Activated CD4-positive, alpha-beta T cell treated with anti-CD3 and anti-CD28 coated beads for 4 hours (primary cell): ENCODE measurements at regions not wholly inside any gene's neighbourhood (a gene's known extent, or its start where the extent isn't known, plus 50 kb on each side); places are given as distances from the start of the nearest gene placed in this dataset.
"Not testable (repeated sequence)": the region's sequence is repeated elsewhere in the genome, so short reads cannot be mapped to it uniquely, and the experiment has no call there.

Experiments
- DNase-seq, 2 donors: peaks; one replicate each; pipeline ENCODE4 v3.0.0-alpha.2; 2020

DNA sequence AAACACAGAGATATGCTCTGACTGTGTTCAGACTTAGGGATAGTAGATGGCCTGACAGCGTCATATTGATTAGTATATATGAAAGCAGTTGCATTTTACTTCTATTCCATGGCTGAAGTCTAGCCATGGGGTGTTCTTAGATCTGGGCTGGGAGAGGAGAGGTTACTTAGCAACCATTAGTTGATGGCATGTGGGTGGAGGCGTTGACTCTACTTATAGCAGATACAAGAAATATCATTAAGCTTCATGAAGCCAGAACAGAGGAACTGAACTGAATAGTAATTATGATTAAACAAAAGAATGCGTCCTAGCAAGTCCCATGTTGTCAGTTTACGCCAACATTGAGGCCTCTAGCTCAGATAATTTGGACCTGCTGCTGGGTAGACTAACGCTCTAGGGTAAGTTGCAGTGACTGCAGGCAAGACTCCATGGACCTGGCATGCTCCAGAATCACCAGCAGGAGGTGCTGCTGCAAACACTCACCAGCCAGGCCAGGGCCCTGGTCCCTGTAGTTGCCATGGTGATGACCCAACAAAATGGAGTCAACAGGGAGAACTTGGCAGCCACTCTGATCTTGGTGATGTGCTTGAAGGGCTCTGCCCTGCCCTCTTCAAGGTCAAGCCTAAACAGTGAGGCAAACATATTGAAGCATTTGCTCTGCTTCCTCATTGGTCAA lies 477.3 kb downstream of the PREX1 start:
- DNase-seq = no peak

- DNase-seq = no peak
Measured at GRCh38 chr20:48349656-48350055, 478.1 kb downstream of the PREX1 start.

DNA sequence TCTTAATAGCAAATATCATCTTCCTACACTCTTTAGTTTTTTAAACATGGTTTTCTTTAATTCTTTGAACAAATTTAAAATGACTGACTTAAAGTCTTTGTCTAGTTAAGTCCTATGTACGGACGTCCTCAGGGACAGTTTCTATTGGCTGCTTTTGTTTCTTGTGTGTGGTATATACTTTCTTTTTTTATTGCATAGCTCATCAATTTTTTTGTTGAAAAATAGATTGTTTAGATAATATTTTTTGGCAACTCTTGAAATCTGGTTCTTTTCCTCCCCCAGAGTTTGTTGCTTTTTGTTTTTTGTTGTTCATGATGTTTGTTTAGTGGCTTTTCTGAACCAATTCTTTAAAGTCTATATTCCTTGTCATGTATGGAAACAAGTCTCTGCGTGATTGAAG lies 479.8 kb downstream of the PREX1 start:
- DNase-seq = no peak

- no peak for DNase-seq
Measured at GRCh38 chr20:48342822-48343513, 484.8 kb downstream of the PREX1 start.

DNA sequence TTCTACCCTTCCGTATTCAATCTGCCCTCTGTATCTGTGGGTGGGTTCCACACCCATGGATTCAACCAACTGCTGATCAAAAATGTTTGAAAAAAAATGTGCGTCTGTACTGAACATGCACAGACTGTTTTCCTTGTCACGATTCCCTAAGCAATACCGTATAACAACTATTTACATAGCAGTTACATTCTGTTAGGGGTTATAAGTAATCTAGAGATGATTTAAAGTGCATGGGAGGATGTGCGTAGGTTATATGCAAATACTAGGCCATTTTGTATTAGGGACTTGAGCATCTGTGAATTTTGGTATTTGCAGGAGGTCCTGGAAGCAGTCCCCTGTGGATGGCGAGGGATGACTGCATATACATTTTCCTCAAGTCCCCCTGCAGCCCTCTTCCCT lies 486.9 kb downstream of the PREX1 start:
- DNase-seq = no peak

DNA sequence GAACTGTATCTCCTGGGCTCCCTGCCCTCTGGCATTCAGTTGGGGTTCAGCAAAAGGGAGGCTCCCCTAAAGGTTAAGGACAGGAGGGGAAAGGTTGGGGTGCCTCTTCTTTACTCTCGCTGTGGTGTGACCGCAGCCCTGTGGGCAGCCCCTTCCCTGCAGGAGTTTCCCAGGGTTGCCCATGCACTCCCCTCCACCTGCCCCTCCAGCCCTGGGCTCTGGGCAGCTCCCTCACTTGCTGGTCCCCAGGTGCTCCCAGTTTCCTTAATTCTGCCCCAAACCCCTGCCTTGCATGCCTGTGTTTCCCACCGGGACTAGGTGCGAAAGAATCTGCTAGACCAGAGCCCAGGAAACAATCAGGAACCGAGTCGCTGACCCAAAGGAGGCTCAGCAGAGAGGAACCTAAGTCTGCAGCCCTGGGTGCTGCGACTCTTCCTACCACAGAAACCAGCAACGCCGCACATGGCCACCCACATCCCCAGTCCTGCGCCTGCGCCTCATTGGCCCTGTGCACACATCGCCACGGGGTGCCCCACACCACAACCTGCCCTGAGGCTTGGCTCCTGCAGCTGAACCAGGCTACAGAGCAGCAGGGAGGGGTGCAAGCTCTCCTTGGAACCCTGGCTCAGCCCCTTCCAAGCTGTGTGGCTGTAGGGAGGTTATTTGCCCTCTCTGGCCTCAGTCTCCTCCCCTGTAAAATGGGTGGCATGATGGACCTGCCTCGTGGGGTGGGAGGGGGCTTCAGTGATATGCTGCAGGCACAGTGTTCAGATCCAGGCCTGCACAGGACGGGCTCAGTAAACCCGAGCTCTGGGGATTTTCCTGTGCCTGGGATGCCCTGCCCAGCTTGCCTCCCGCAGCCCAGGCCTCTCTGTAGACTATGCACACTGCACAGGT lies 487.6 kb downstream of the PREX1 start:
- no peak for DNase-seq

- no peak for DNase-seq
Measured at GRCh38 chr20:48339190-48339985, 488.4 kb downstream of the PREX1 start.

DNA sequence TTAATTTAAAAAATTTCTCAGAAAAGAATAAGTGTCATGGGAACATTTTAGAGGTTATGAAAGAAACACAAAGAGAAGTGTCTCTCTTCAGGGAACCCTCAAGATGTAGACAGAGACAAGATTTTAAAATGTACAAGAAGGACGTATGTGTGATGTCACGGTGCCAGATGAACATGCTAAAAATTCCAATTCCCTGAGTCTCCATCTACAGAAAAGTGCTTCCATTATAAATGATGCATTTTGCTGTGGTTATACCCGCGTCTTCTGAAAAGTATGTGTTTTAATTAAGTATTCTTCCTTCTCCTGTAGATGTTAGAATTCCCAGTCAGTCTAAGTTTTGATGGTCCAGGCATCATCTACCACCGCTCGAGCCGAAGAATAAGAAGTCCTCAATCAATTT lies 489.1 kb downstream of the PREX1 start:
- DNase-seq = no peak

GRCh38 chr20:48336597-48336996 lies 491.2 kb downstream of the PREX1 start:
- DNase-seq = no peak

DNA sequence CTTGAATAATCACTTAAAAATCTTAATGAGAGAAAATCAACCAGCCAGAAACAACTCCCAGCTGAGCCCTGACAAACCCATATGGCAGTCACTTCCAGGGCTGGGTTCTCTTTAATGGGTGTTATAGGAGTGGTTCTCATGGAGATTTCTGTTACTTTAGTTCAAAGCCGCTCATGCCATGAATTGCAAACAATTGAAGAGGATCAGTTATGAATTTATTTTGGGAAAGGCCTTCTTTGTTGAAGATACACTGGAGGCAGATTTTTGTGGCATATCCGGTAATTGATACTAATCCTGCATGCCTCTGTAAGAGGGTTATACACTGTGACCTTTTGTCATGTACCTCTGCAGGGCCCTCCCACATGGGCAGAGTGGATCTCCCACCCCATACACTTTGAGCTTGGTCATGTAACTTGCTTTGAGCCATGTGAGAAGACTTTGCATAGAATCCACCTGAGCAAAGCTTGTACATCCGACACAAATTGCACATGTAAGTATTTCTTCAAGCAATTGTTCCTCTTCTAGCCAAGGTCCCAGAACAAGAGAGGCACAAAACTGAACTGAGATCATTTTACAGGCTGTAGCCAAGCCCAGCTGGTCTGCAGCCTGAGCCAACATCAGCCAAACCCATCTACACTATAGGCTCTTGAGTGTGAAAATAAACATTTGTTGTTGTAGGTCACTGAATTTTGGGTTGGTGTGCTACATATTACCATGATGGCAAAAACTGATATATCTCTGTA lies 492.3 kb downstream of the PREX1 start:
- DNase-seq = no peak

DNA sequence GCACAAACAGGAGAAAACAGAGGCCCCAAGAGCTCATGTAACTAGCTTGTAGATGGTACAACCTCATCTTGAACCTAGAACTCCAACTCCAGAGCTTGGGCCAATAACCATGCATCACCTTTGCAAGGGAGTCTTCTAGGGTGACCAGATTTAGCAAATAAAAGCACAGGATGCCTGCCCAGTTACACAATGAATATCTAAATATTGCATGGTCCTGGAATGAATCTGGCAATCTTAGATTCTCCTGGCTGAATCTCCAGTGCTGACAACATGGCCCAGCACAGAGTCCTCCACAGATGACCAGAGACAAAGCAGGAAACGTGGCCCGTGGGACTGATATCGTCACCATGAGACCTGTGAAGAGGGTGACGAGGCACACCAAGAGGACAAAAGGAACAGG lies 494.1 kb downstream of the PREX1 start:
- DNase-seq = no peak

DNA sequence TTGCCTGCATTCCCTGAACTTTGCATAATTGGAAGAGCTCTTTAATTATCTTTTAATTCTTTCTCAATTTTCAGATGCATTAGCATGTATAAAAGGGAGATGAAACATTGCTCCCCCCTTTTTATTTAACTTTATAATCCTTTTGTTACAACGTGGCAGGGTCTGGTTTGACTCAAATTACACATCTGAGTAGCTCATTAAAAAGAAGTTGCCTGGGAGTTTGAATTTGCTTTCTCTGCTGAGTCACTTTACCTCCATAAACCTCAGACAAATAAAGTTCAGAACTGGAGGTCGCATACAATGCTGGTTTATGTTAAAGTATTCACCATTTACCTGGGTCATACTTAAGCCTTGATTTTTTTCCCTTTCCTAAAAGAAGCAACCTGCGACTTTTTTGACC lies 495.2 kb downstream of the PREX1 start:
- DNase-seq = no peak

DNA sequence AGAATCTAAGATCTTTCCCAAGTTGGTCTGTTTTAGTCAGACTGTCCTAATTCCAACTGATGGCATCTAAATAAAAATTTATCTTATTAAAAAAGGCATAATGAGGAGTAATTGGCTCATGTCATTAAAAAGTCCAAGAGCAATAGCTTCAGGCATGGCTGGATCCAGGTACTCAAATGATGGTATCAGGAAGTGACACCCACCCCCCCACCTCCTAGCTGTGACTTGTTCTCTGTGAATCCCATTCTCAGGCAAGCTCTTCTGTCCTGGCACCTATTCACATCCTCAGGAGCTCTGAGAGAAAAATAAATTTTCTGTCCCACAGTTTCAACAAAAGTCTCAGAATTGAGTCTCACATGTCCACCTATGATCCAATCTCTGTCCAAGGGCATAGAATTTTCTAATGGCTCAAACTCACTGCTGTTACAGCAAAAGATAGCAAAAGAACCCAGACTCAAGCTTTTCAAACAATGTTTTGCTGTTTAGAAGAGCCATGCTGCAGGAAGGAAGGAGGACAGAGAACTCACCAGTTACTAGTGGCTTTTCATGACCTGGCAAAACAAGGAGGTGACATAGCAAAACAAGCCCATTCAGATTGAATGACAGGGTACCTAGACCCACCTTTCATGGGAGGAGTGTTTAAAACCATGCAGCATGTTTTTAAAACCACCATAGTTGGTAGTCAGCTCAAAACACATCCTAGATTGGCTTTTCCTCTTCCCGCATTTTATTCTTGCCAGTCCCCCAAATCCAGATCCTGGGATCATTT lies 496.1 kb downstream of the PREX1 start:
- DNase-seq = no peak

DNA sequence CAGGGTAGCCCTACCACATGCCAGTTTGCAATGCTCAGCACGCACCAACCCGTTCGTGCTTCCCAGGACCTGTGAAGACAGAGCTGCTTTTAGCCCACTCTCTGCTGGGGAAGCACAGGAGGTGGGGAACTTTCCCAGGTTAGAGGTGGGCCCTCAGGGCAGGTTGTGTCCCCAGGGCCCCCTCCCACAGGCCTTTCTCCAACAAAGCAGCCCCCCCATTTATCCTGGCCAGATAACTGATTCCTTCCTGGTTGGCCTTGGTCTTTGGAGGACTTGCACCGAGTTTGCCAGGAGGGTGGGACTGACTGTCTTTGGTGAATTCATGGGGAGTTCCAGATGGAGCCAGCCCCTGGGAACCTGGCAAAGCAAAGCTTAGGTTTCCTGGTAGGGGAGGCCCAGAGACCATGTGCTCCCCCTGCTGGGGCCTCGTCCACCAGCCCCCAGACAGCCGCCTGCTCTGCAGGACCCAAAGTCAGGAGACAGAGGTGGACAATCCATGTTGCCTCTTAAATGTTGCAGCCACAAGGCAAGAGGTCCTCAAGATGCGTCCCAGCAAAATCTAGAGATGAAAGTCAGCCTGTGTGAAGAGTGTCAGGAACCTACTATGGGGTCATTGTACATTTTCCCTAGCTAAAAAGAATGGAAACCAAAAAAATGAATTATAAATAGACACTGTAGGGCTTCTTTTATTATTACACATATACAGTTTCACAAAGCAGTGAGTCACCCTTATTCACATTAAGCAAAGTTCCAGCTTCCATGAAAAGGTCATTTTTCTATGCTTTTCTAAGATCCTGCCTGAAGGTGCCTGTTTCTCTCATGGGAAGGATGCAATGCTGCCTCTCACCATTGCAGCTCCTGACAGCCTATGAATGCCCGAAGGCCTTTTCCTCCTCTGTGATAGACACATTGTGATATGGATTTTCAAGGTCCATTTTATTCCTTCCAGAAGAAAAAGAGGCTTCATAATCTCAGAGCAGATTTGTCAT lies 497.8 kb downstream of the PREX1 start:
- DNase-seq = no peak

DNA sequence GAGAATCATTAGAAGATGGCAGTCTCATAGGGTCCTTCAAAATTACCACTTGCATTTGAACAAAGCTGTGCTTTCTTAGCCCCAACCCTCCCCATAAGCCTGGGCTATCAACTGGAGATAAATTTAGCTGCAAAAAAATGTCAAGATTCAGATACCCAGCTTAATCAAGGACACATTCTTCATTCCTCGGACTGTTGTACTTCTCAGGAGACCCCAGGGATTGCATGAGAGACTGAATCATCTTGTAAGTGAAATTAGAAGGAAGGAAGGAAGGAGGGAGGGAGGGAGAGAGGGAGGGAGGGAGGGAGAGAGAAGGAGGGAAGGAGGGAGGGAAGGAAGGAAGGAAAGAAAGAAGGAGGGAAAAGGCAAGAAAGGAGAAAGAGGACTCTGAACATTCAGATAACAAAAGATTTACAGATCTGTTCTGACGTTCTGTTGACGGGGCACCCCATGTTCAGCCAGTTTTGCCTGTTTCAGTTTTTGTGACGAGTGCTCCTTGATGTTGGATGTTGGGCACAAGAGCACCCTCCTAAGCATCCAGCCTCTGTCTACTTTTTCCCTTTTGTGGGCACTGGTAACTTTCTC lies 498.7 kb downstream of the PREX1 start:
- DNase-seq = no peak

DNA sequence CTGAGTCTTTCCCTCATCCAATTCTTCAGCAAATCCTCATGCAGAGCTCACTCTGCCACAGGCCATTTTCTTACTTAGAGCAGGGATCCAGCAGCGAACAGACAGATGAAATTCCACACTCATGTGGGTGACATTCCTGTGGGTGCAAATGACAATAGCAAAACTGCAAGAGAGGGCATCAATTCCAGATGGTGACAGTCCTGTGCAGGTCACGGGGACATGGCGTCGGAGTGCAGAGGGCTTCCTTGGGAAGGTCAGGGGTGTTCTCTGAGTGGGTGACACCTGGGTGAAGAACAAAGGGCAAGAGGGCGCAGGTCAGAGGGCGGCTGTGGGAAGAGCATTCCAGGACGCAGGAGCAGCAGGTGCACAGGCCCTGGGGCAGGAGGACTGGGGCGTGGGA lies 500.0 kb downstream of the PREX1 start:
- DNase-seq = not testable (repeated sequence)

GRCh38 chr20:48326868-48327267 lies 500.9 kb downstream of the PREX1 start:
- DNase-seq = no peak

- no peak for DNase-seq
Measured at GRCh38 chr20:48326434-48326691, 501.4 kb downstream of the PREX1 start.

DNA sequence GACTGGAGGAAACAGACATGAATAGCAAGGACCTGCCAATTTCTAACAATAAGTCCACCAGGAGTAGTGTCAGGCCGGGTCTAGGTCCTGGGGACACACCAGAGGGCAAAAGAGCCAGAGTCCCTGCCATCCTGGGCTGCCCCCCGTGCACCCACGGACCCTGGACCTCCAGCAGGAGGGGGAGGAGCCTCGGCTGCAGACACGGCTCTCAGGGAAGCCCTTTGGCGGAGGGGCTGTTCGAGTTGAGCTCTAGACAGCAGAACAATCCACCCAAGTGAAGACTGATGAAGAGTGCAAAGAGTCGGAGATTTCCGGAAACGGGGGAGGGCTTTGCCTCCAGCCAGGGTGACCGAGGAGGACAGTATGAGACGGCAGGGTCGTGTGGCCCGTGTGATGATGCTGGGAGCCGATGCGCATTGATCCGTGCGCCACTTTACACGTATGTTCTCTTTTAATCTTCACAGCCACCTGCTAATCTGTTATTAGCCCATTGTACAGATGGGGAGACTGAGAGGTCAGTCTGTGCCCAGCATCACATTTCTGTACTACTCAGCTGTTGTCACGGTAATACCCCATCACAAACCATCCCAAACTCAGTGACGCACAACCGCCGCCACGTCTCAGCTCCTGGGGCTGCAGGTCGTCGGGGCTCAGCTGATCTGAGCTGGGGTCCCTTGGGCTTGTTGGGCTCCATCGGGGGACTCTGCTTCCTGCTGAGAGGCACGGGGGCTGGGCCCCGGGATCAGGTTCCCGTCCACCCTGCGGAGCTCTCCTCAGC lies 502.0 kb downstream of the PREX1 start:
- no peak for DNase-seq
